MCF 10A (cell line): ENCODE measurements at regions not wholly inside any gene's neighbourhood (a gene's known extent, or its start where the extent isn't known, plus 50 kb on each side); places are given as distances from the start of the nearest gene placed in this dataset.

ENCODE experiments used
- BruUV-seq: library from RNA; stranded (reverse); fragments of 400-500 nt; replicated peaks from 2 replicates; lab custom pipeline; 2021; lab: Mats Ljungman, UMichigan
- CTCF ChIA-PET: fragments of 300-600 bp; sonication (Branson Sonifier 250); formaldehyde crosslinking; extraction: SDS; loops from one replicate; lab custom pipeline; 2021; ENCODE audit warnings: antibody characterized with exemption, inconsistent platforms; lab: Yijun Ruan, JAX
- POLR2A ChIA-PET: fragments of 300-600, 350-650 bp; sonication (Branson Sonifier 250); formaldehyde crosslinking; extraction: SDS; loops from one replicate; lab custom pipeline; 2020; ENCODE audit warnings: antibody characterized with exemption, inconsistent platforms; lab: Yijun Ruan, JAX
- DNase-seq: peaks from one replicate; pipeline ENCODE4 v3.0.0-alpha.2; 2018; ENCODE audit not compliant: unreplicated experiment
- H3K27ac Mint-ChIP-seq: one replicate; pipeline ENCODE4 v1.8.0; 2022; ENCODE audit warnings: mild to moderate bottlenecking, low read depth, mixed read lengths; ENCODE audit not compliant: unreplicated experiment
- H3K27me3 Mint-ChIP-seq: one replicate; pipeline ENCODE4 v1.8.0; 2022; ENCODE audit warnings: mixed read lengths; ENCODE audit not compliant: insufficient read depth, unreplicated experiment
- H3K36me3 Mint-ChIP-seq: one replicate; pipeline ENCODE4 v1.8.0; 2022; ENCODE audit warnings: mild to moderate bottlenecking, moderate library complexity, mixed read lengths; ENCODE audit not compliant: insufficient read depth, unreplicated experiment
- H3K4me1 Mint-ChIP-seq: one replicate; pipeline ENCODE4 v1.8.0; 2022; ENCODE audit warnings: mixed read lengths; ENCODE audit not compliant: insufficient read depth, unreplicated experiment
- H3K4me3 Mint-ChIP-seq: one replicate; pipeline ENCODE4 v1.8.0; 2022; ENCODE audit warnings: mild to moderate bottlenecking, moderate library complexity, mixed read lengths; ENCODE audit not compliant: unreplicated experiment
- H3K9me3 Mint-ChIP-seq: one replicate; pipeline ENCODE4 v1.8.0; 2022; ENCODE audit warnings: mixed read lengths; ENCODE audit not compliant: unreplicated experiment
- intact Hi-C: fragments of 100-400 bp; cut with micrococcal nuclease; formaldehyde crosslinking; loops from 2 replicates; pipeline ENCODE4 v1.14.1; 2022
- TF ChIP-seq, protein P1 (sequence below): fragments of 200-600 bp; IDR thresholded peaks from one replicate; pipeline ENCODE4 v1.8.0; 2022; ENCODE audit warnings: antibody characterized with exemption, mild to moderate bottlenecking; ENCODE audit not compliant: unreplicated experiment

DNA sequence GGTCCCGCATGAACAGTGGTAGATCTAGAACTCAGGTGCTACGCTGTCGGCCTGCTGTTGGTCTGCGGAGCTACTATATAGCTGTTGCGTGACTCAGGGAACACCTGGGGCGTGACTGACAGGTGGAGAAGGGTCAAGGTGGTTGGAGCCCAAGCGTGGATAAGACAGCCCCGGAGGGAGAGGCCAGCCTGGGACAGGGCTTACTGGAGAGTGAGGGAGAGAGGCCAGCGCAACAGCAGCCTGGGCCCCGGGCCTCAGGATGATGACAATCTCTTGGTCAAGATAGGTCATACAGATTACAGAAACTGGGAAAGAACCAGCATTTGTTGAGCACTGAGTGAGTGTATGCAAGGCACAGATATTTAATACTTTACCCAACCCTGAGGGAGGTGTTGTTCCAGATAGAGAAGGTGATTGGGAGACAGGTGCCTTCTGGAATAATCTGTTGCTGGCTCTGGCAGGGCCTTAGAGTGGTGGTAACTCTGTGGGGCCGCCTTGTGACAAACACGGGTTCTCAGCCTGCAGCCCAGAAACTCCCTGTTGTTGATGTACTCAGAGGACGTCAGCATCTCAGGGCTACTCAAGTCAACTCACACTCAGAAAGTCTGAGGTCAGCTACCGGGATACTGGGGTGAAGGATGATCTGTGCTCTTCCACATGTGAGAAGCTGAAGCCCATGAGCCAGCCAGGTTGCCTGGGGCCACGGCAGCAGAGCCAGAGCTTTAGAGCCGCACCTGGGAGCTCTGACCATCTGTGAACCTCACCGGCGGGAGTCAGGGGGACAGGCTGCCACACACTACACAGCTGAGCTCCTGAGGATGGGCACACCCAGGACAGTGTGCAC is 265.4 kb upstream of the HES1 start:
- POLR2A ChIA-PET: interaction anchor here (0.6 to 6.6 kb wide), 16 partner anchors 13 to 454 kb away, joined by 3 to 162 read pairs (median 11); partner anchors contain the start of gene HES1

DNA sequence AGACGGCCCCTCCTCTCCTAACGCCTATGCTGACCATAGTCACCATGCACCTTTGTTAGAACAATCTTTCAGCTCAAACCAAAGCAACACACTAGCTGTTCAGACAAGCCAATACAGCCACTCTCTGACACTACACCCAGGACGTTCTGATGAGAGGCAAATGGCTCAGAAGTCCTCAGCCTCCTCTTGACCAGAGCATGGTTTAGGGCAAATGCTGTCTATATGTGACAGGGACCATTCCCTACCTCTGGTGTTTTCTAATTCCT is 264.8 kb upstream of the HES1 start:
- H3K36me3 Mint-ChIP-seq: no peaks in the 10 kb centered on the region
- no peak for DNase-seq
- no peaks in the 10 kb centered on the region for H3K9me3 Mint-ChIP-seq
- CTCF ChIA-PET: interaction anchor here (0.8 to 2.9 kb wide), 10 partner anchors 12 to 472 kb away, joined by 3 to 17 read pairs (median 4); no protein-coding TSS in a partner anchor
- H3K27ac Mint-ChIP-seq: no peak overlapping the region
- POLR2A ChIA-PET: interaction anchor here (0.8 to 6.6 kb wide), 14 partner anchors 13 to 453 kb away, joined by 3 to 162 read pairs (median 11); partner anchors contain the start of gene HES1
- intact Hi-C loops: loop anchor here (5.0 kb wide), 1 partner anchor 89 kb away; no protein-coding TSS in a partner anchor
- TF ChIP-seq, protein P1, sequence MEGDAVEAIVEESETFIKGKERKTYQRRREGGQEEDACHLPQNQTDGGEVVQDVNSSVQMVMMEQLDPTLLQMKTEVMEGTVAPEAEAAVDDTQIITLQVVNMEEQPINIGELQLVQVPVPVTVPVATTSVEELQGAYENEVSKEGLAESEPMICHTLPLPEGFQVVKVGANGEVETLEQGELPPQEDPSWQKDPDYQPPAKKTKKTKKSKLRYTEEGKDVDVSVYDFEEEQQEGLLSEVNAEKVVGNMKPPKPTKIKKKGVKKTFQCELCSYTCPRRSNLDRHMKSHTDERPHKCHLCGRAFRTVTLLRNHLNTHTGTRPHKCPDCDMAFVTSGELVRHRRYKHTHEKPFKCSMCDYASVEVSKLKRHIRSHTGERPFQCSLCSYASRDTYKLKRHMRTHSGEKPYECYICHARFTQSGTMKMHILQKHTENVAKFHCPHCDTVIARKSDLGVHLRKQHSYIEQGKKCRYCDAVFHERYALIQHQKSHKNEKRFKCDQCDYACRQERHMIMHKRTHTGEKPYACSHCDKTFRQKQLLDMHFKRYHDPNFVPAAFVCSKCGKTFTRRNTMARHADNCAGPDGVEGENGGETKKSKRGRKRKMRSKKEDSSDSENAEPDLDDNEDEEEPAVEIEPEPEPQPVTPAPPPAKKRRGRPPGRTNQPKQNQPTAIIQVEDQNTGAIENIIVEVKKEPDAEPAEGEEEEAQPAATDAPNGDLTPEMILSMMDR: no peak
- peaks cover under 1% of the 10 kb centered on the region for H3K27me3 Mint-ChIP-seq
- H3K4me3 Mint-ChIP-seq: no peak overlapping the region
- BruUV-seq: no TSS peak
- H3K4me1 Mint-ChIP-seq: peaks cover 66% of the 10 kb centered on the region

More for the DNA sequence above, 265.4 kb upstream of the HES1 start:
- peaks cover 5% of the 10 kb centered on the region for H3K36me3 Mint-ChIP-seq
- peak; percentile 81 for DNase-seq
- CTCF ChIA-PET: interaction anchor here (0.8 to 2.9 kb wide), 10 partner anchors 12 to 473 kb away, joined by 3 to 17 read pairs (median 4); no protein-coding TSS in a partner anchor
- H3K27me3 Mint-ChIP-seq: no peaks in the 10 kb centered on the region
- H3K4me1 Mint-ChIP-seq: peaks cover 71% of the 10 kb centered on the region
- H3K4me3 Mint-ChIP-seq: no peak overlapping the region
- intact Hi-C loops: loop anchor here (5.0 kb wide), 1 partner anchor 88 kb away; no protein-coding TSS in a partner anchor
- BruUV-seq: no TSS peak
- TF ChIP-seq, protein P1: no peak
- H3K9me3 Mint-ChIP-seq: no peaks in the 10 kb centered on the region
- peak overlapping the region; percentile 31 for H3K27ac Mint-ChIP-seq

DNA sequence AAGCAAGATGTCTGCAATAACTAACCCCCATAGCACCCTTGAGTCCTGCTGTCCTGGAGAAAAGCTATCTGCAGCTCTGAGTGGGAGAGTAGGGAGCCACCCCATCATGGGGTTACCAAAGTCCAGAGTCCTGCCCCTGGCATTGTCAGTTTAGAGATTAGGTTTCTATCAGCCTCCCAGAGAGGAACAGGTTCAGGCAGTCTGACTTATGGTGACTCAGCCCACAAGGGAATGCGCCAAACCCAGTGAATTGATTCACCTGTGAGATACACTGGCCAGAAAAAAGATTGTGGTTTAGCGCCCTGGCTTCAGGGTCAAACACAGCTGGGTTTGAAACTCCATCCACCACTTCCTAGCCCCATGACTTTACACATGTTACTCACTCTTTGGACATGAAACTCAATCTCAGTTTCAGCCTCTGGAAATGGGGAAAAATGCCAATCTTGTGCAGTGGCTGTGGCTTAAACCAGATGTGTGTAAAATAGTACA is 263.6 kb upstream of the HES1 start:
- Mint-ChIP-seq H3K4me1 (peaks cover 68% of the 10 kb centered on the region), H3K36me3 (no peaks in the 10 kb centered on the region), H3K27me3 (peaks cover 12% of the 10 kb centered on the region), H3K27ac (peak overlapping the region; percentile 27), H3K9me3 (no peaks in the 10 kb centered on the region), H3K4me3 (no peak overlapping the region)
- BruUV-seq: no TSS peak
- intact Hi-C loops: loop anchor here (1.0 to 5.0 kb wide), 4 partner anchors 41 to 264 kb away; partner anchors contain the start of gene HES1
- peak; percentile 99 for DNase-seq
- ChIA-PET CTCF (interaction anchor here (0.5 to 2.9 kb wide), 6 partner anchors 14 to 443 kb away, joined by 3 to 17 read pairs (median 4); no protein-coding TSS in a partner anchor), POLR2A (interaction anchor here (0.5 to 6.6 kb wide), 24 partner anchors 8 to 471 kb away, joined by 3 to 162 read pairs (median 6); partner anchors contain the start of gene HES1)
- TF ChIP-seq, protein P1: no peak
